H1 (cell line): ENCODE measurements at regions not wholly inside any gene's neighbourhood (a gene's known extent, or its start where the extent isn't known, plus 50 kb on each side); places are given as distances from the start of the nearest gene placed in this dataset.

Experiments
- CEBPB ChIP-seq: IDR thresholded peaks from 2 replicates; pipeline ENCODE4 v1.6.1; 2012; ENCODE audit warnings: low read depth, low read length
- CTCF ChIP-seq, 3 experiments: IDR thresholded peaks; 1 replicate in 2 of 3; 2 replicates in 1 of 3; pipeline versions ENCODE4 v1.5.1 to v1.6.1; 2011; ENCODE audit warnings: low read length in 3 of 3, mild to moderate bottlenecking in 3 of 3, inconsistent platforms in 2 of 3, low read depth in 1 of 3, moderate library complexity in 1 of 3; ENCODE audit not compliant: insufficient read depth in 1 of 3; ENCODE audit errors: control extremely low read depth in 1 of 3
- EZH2 ChIP-seq: fragments of 200-600 bp; sonication (generic); IDR thresholded peaks from 2 replicates; pipeline ENCODE4 v1.7.1; 2012; ENCODE audit warnings: low read depth, mild to moderate bottlenecking, moderate library complexity, low read length, inconsistent platforms; ENCODE audit not compliant: severe bottlenecking
- MAFK ChIP-seq: IDR thresholded peaks from 2 replicates; pipeline ENCODE4 v1.6.1; 2012; ENCODE audit warnings: low read depth, mild to moderate bottlenecking, improper control_type of control experiment, low read length
- POLR2A ChIP-seq, 2 experiments: IDR thresholded peaks; 1 replicate in 1 of 2; 2 replicates in 1 of 2; pipeline ENCODE4 v1.6.1; 2011; ENCODE audit warnings: low read depth in 2 of 2, low read length in 2 of 2, mild to moderate bottlenecking in 2 of 2; ENCODE audit errors: control extremely low read depth in 1 of 2
- POLR2AphosphoS5 ChIP-seq: IDR thresholded peaks from 2 replicates; pipeline ENCODE4 v1.6.1; 2011; ENCODE audit warnings: low read depth, low read length
- RFX5 ChIP-seq: IDR thresholded peaks from 2 replicates; pipeline ENCODE4 v1.6.1; 2011; ENCODE audit warnings: low read depth, low read length, improper control_type of control experiment, borderline replicate concordance
- RNF2 ChIP-seq: fragments of 200-900, 300-1000 bp; sonication (generic); IDR thresholded peaks from 2 replicates; pipeline ENCODE4 v1.7.1; 2016; ENCODE audit warnings: borderline replicate concordance, low read depth, mild to moderate bottlenecking, antibody characterized with exemption, low read length; ENCODE audit not compliant: poor library complexity, severe bottlenecking; ENCODE audit errors: missing control alignments
- SRF ChIP-seq: IDR thresholded peaks from 2 replicates; pipeline ENCODE4 v1.6.1; 2011; ENCODE audit warnings: mild to moderate bottlenecking, low read depth, low read length, moderate library complexity
- YY1 ChIP-seq: IDR thresholded peaks from 2 replicates; pipeline ENCODE4 v1.6.1; 2011; ENCODE audit warnings: low read depth, mild to moderate bottlenecking, low read length

- TF ChIP-seq POLR2A (IDR thresholded peaks at IDR 0.05; ENCODE audit: control extremely low read depth in 1 of 2, low read depth in 2 of 2, low read length in 2 of 2) (no peak), EZH2 (no peak), RNF2 (no peak), MAFK (no peak), RFX5 (no peak), CTCF (IDR thresholded peaks at IDR 0.05; ENCODE audit: control extremely low read depth in 1 of 3, insufficient read depth in 1 of 3, low read depth in 1 of 3, low read length in 3 of 3) (no peak), POLR2AphosphoS5 (no peak), CEBPB (no peak), YY1 (no peak), SRF (no peak)
Observed at GRCh38 chr12:11568155-11568761, 81.2 kb upstream of the ETV6 start.
